Endothelial cell of umbilical vein (primary cell): ENCODE measurements at regions not wholly inside any gene's neighbourhood (a gene's known extent, or its start where the extent isn't known, plus 50 kb on each side); places are given as distances from the start of the nearest gene placed in this dataset.

Source experiments
- EZH2 ChIP-seq: IDR thresholded peaks from 2 replicates; pipeline ENCODE4 v1.6.1; 2012; ENCODE audit warnings: borderline replicate concordance, low read depth, mild to moderate bottlenecking, moderate library complexity, low read length, inconsistent platforms; ENCODE audit not compliant: severe bottlenecking
- FOS ChIP-seq: IDR thresholded peaks from 2 replicates; pipeline ENCODE4 v1.6.1; 2011; ENCODE audit warnings: mild to moderate bottlenecking, low read length, moderate library complexity, borderline replicate concordance; ENCODE audit not compliant: insufficient read depth
- MAX ChIP-seq: IDR thresholded peaks from 2 replicates; pipeline ENCODE4 v1.6.1; 2011; ENCODE audit not compliant: insufficient read depth, insufficient read length
- POLR2A ChIP-seq: IDR thresholded peaks from 2 replicates; pipeline ENCODE4 v1.6.1; 2012; ENCODE audit warnings: low read depth, mild to moderate bottlenecking, control low read depth, low read length
- POLR2AphosphoS5 ChIP-seq: IDR thresholded peaks from 2 replicates; pipeline ENCODE4 v1.6.1; 2012; ENCODE audit warnings: low read depth, mild to moderate bottlenecking, control low read depth, low read length, moderate library complexity; ENCODE audit not compliant: insufficient read depth
- TF ChIP-seq, protein P1 (sequence below), 2 donors: IDR thresholded peaks; 1 replicate in 1 of 2; 2 replicates in 1 of 2; pipeline ENCODE4 v1.5.1; 2011; ENCODE audit warnings: low read length in 2 of 2, mild to moderate bottlenecking in 2 of 2, moderate library complexity in 2 of 2, control low read depth in 1 of 2, inconsistent platforms in 1 of 2, low read depth in 1 of 2; ENCODE audit not compliant: insufficient read depth in 1 of 2; ENCODE audit errors: extremely low read depth in 1 of 2

GRCh38 chr2:240250985-240251847, 110.8 kb upstream of the OTOS start:
- TF ChIP-seq, protein P1, sequence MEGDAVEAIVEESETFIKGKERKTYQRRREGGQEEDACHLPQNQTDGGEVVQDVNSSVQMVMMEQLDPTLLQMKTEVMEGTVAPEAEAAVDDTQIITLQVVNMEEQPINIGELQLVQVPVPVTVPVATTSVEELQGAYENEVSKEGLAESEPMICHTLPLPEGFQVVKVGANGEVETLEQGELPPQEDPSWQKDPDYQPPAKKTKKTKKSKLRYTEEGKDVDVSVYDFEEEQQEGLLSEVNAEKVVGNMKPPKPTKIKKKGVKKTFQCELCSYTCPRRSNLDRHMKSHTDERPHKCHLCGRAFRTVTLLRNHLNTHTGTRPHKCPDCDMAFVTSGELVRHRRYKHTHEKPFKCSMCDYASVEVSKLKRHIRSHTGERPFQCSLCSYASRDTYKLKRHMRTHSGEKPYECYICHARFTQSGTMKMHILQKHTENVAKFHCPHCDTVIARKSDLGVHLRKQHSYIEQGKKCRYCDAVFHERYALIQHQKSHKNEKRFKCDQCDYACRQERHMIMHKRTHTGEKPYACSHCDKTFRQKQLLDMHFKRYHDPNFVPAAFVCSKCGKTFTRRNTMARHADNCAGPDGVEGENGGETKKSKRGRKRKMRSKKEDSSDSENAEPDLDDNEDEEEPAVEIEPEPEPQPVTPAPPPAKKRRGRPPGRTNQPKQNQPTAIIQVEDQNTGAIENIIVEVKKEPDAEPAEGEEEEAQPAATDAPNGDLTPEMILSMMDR (IDR thresholded peaks at IDR 0.05; ENCODE audit: extremely low read depth in 1 of 2, insufficient read depth in 1 of 2, low read depth in 1 of 2, low read length in 2 of 2), result no peak
- no peak for TF ChIP-seq POLR2A
- TF ChIP-seq EZH2, result no peak
- no peak for TF ChIP-seq MAX
- TF ChIP-seq FOS, result peak; percentile 57
- no peak for TF ChIP-seq POLR2AphosphoS5
